HUES6 (cell line): ENCODE measurements at regions not wholly inside any gene's neighbourhood (a gene's known extent, or its start where the extent isn't known, plus 50 kb on each side); places are given as distances from the start of the nearest gene placed in this dataset.
"Not testable (repeated sequence)": the region's sequence is repeated elsewhere in the genome, so short reads cannot be mapped to it uniquely, and the experiment has no call there.

Source experiments
- H3K27ac ChIP-seq: 2 replicates; pipeline ENCODE4 v1.7.0; 2013; ENCODE audit warnings: low read depth, mild to moderate bottlenecking, low read length, inconsistent platforms
- H3K27me3 ChIP-seq: 2 replicates; pipeline ENCODE4 v1.6.1; 2013; ENCODE audit warnings: low read length; ENCODE audit not compliant: control insufficient read depth, insufficient read depth
- H3K36me3 ChIP-seq: 2 replicates; pipeline ENCODE4 v1.6.1; 2013; ENCODE audit warnings: low read length; ENCODE audit not compliant: control insufficient read depth, insufficient read depth
- H3K4me1 ChIP-seq: 2 replicates; pipeline ENCODE4 v1.6.1; 2013; ENCODE audit warnings: low read length; ENCODE audit not compliant: control insufficient read depth, insufficient read depth
- H3K4me3 ChIP-seq: 2 replicates; pipeline ENCODE4 v1.5.1; 2013; ENCODE audit warnings: low read depth, low read length
- H3K9ac ChIP-seq: one replicate; pipeline ENCODE4 v1.6.1; 2013; ENCODE audit warnings: mild to moderate bottlenecking, low read length
- H3K9me3 ChIP-seq: 2 replicates; pipeline ENCODE4 v1.6.1; 2013; ENCODE audit warnings: low read depth, low read length; ENCODE audit not compliant: control insufficient read depth, insufficient read depth

GRCh38 chr20:30393523-30393922, 863.9 kb upstream of the DEFB115 start:
- not testable (repeated sequence) for H3K27me3 ChIP-seq, H3K36me3 ChIP-seq, H3K9me3 ChIP-seq, H3K4me3 ChIP-seq, H3K4me1 ChIP-seq, H3K9ac ChIP-seq, H3K27ac ChIP-seq

- not testable (repeated sequence) for H3K27me3 ChIP-seq, H3K36me3 ChIP-seq
These were observed 860.4 kb upstream of the DEFB115 start for GRCh38 chr20:30397111-30397510.

GRCh38 chr20:30405061-30405460, 852.4 kb upstream of the DEFB115 start:
- H3K27me3 ChIP-seq, H3K9ac ChIP-seq, H3K4me1 ChIP-seq, H3K4me3 ChIP-seq, H3K27ac ChIP-seq, H3K36me3 ChIP-seq: not testable (repeated sequence)
- H3K9me3 ChIP-seq, result peaks cover 25% of the 10 kb centered on the region

More at GRCh38 chr20:30397111-30397510, 860.4 kb upstream of the DEFB115 start:
- H3K9ac ChIP-seq, H3K4me1 ChIP-seq, H3K27ac ChIP-seq, H3K4me3 ChIP-seq: not testable (repeated sequence)
- H3K9me3 ChIP-seq, result peaks cover 18% of the 10 kb centered on the region; the same call in 1 of the 2 replicates

- not testable (repeated sequence) for H3K9ac ChIP-seq
These were observed 851.9 kb upstream of the DEFB115 start for GRCh38 chr20:30405585-30405984.

GRCh38 chr20:30406370-30406769, 851.1 kb upstream of the DEFB115 start:
- H3K4me1 ChIP-seq, H3K36me3 ChIP-seq, H3K9ac ChIP-seq, H3K4me3 ChIP-seq, H3K27ac ChIP-seq, H3K27me3 ChIP-seq: not testable (repeated sequence)
- peaks cover 19% of the 10 kb centered on the region for H3K9me3 ChIP-seq

More at GRCh38 chr20:30405585-30405984, 851.9 kb upstream of the DEFB115 start:
- not testable (repeated sequence) for H3K4me1 ChIP-seq, H3K4me3 ChIP-seq, H3K36me3 ChIP-seq, H3K27ac ChIP-seq, H3K27me3 ChIP-seq
- H3K9me3 ChIP-seq, result peaks cover 21% of the 10 kb centered on the region

DNA sequence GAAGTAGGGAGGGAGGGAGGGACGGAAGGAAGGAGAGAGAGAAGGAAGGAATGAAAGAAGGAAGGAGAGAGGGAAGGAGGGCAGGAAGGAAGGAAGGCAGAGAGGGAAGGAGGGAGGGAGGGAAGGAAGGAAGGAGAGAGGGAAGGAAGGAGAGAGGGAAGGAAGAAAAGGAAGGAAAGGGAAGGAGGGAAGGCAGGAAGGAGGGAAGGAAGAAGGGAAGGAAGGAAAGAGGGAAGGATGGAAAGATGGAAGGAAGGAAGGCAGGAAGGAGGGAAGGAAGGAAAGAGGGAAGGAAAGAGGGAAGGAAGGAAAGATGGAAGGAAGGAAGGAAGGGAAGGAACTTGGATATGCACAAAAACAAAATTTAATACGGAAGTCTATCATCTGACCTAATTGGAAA, 844.5 kb upstream of the DEFB115 start:
- H3K27ac ChIP-seq, result no peak overlapping the region
- H3K36me3 ChIP-seq, result no peaks in the 10 kb centered on the region
- H3K4me3 ChIP-seq, result no peak overlapping the region
- no peaks in the 10 kb centered on the region for H3K4me1 ChIP-seq
- no peaks in the 10 kb centered on the region for H3K27me3 ChIP-seq
- H3K9me3 ChIP-seq, result peaks cover 14% of the 10 kb centered on the region; the same call in 1 of the 2 replicates
- no peak overlapping the region for H3K9ac ChIP-seq

DNA sequence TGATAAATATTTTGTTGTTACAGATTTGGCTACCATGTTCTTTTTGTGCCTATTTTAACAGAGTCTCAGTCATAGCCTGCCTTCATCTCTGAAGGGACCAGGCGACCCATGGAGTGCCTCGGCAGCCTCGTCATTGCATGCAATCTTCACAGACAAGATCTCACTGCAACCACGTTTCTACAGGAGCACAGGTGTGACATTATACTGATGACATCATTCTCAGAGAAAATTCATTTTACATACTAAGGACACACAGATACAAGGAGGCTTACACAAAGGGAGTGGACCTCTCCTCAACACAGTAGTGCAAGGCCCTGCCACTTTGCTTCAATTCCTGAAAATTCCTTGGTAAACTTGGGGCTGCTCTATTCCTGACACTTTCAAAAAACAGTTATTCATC, 840.1 kb upstream of the DEFB115 start:
- H3K27ac ChIP-seq, H3K36me3 ChIP-seq, H3K4me1 ChIP-seq, H3K4me3 ChIP-seq, H3K9ac ChIP-seq, H3K27me3 ChIP-seq: not testable (repeated sequence)
- peaks cover 40% of the 10 kb centered on the region; the same call in 1 of the 2 replicates for H3K9me3 ChIP-seq

GRCh38 chr20:30418378-30418777, 839.1 kb upstream of the DEFB115 start:
- not testable (repeated sequence) for H3K27ac ChIP-seq, H3K27me3 ChIP-seq, H3K4me3 ChIP-seq, H3K36me3 ChIP-seq, H3K9ac ChIP-seq, H3K4me1 ChIP-seq
- peaks cover 37% of the 10 kb centered on the region; the same call in 1 of the 2 replicates for H3K9me3 ChIP-seq

- no peak overlapping the region for H3K9ac ChIP-seq
- peaks cover 40% of the 10 kb centered on the region; the same call in 1 of the 2 replicates for H3K9me3 ChIP-seq
- H3K4me3 ChIP-seq, result no peak overlapping the region
- peaks cover 9% of the 10 kb centered on the region; the same call in 1 of the 2 replicates for H3K4me1 ChIP-seq
- no peak overlapping the region for H3K27ac ChIP-seq
- no peaks in the 10 kb centered on the region for H3K27me3 ChIP-seq
- H3K36me3 ChIP-seq, result no peaks in the 10 kb centered on the region
These were observed 838.0 kb upstream of the DEFB115 start for GRCh38 chr20:30419466-30419865.

DNA sequence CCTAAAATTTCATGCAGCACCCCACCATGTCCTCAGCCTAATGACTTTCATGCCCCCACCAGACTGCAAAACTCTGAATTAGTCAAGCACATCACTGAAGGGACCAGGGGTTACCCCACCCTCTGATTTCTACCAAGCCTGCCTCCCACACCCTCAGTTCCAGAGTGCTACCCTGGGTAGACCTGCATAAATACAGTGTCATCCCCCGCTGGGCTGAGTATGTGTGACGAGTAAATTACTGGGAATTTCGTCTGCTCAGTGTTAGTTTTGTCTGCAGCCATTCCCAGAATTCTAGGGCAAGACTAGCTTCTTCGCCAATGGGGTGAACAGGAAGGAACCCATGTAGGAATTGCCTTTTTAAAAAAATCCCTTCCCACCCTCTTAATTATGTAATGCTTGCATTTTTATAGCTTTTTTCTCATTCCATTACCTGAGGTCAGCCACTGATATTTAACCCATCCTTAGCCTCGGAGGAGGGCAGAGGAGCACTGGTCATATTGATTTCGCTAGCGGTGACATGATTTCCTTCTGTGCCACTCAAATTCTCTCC, 837.5 kb upstream of the DEFB115 start:
- not testable (repeated sequence) for H3K4me3 ChIP-seq, H3K36me3 ChIP-seq, H3K9ac ChIP-seq, H3K27ac ChIP-seq, H3K27me3 ChIP-seq, H3K4me1 ChIP-seq
- peaks cover 42% of the 10 kb centered on the region; the same call in 1 of the 2 replicates for H3K9me3 ChIP-seq
